ENCODE measurements at regions not wholly inside any gene's neighbourhood (a gene's known extent, or its start where the extent isn't known, plus 50 kb on each side); places are given as distances from the start of the nearest gene placed in this dataset.

DNA sequence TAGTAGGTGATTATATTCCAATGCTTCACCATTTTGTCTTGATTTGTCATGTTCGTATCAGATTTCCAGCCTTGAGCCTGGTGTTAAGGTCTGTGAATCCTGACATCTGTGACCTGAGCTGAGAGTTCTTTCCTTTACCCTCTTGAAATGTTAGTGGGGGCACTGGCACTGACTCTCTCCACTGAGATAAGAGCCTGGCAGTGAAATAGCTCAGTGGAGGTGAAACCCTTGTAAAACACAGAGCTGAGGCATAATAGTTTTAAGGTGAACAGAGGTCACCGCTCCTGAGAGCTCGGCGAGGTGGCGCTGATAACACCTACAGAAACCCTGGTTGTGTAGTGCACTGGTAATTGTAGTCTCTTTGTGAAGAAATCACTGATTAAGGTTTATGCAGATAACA, 748.2 kb downstream of the DIAPH3 start:
- ATAC-seq (peak in 3 of 4 donors; percentile 24 to 78 (median 69)), DNase-seq (no peak)
- WGBS, 4 donors, result 51 to 71% (median 63%) methylated on average over 5 of the region's 5 CpGs
- TF ChIP-seq, protein P1, sequence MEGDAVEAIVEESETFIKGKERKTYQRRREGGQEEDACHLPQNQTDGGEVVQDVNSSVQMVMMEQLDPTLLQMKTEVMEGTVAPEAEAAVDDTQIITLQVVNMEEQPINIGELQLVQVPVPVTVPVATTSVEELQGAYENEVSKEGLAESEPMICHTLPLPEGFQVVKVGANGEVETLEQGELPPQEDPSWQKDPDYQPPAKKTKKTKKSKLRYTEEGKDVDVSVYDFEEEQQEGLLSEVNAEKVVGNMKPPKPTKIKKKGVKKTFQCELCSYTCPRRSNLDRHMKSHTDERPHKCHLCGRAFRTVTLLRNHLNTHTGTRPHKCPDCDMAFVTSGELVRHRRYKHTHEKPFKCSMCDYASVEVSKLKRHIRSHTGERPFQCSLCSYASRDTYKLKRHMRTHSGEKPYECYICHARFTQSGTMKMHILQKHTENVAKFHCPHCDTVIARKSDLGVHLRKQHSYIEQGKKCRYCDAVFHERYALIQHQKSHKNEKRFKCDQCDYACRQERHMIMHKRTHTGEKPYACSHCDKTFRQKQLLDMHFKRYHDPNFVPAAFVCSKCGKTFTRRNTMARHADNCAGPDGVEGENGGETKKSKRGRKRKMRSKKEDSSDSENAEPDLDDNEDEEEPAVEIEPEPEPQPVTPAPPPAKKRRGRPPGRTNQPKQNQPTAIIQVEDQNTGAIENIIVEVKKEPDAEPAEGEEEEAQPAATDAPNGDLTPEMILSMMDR (IDR thresholded peaks at IDR 0.05), result no peak
- peaks cover 0 to 5% (median 0%) of the 10 kb centered on the region in 12 donors for H3K4me1 ChIP-seq
- H3K9me3 ChIP-seq, result no peaks in the 10 kb centered on the region
- no peaks in the 10 kb centered on the region for H3K36me3 ChIP-seq
- no peaks in the 10 kb centered on the region for H3K27me3 ChIP-seq
- intact Hi-C loops (cut with DNase I), result no loop called here
- H3K27ac ChIP-seq, result no peak overlapping the region
- H3K4me3 ChIP-seq, result no peak overlapping the region

DNA sequence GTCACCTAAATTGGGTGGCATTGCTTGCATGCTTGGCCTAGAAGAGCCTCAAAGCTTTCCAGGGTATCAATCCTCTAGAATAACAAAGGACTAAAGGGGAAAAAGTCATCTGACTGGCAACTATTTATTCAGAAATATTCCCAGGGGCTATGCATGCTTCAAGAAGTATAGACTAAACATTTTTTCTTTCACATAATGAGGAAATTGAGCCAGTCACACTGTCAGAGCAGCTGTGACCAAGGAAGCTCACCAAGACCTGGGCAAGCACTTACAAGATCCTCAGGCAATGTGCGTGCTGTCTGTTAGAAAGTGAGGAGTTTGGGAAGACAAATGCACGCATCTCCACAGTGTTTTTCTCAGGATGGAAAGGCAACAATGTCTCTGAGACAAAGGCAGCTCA, 747.2 kb downstream of the DIAPH3 start:
- DNase-seq, result no peak
- H3K27ac ChIP-seq, result no peak overlapping the region
- 92 to 99% (median 96%) methylated on average over 2 of the region's 2 CpGs for WGBS, 4 donors

DNA sequence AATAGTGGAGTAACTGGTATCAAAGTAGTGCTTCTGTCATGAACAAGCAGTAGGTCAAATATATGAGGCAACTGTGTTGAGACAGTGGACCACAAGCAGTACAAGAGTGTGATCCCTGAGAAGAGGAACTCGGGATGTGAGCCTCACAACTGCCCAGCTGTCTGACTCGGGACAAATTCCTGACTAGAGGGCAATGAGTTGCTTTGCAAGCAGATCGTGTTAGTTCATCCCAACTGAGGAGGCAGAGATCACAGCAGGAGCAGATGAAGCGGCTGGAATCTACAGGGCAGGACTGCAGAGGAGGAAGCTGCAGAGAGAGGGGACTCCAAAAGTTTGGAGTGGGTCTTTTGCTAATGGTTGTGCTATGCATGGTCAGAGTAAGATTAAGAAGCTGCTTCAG, 741.1 kb downstream of the DIAPH3 start:
- Histone ChIP-seq H3K27me3 (no peaks in the 10 kb centered on the region), H3K4me1 (peaks cover 0 to 13% (median 0%) of the 10 kb centered on the region in 12 donors), H3K9me3 (peaks cover 0 to 7% (median 0%) of the 10 kb centered on the region in 12 donors), H3K27ac (no peak overlapping the region), H3K36me3 (no peaks in the 10 kb centered on the region), H3K4me3 (no peak overlapping the region)
- TF ChIP-seq, protein P1 (IDR thresholded peaks at IDR 0.05), result no peak
- no peak for TF ChIP-seq POLR2A (IDR thresholded peaks at IDR 0.05)
- intact Hi-C loops (cut with DNase I), result no loop called here
- WGBS, 4 donors, result 66 to 83% (median 79%) methylated on average over 4 of the region's 4 CpGs
- DNase-seq (no peak), ATAC-seq (no peak)

More for the DNA sequence above, 747.2 kb downstream of the DIAPH3 start:
- H3K4me3 ChIP-seq, result no peak overlapping the region
- intact Hi-C loops (cut with DNase I), result no loop called here
- peaks cover 0 to 5% (median 0%) of the 10 kb centered on the region in 12 donors for H3K4me1 ChIP-seq
- TF ChIP-seq, protein P1 (IDR thresholded peaks at IDR 0.05), result no peak
- no peak for TF ChIP-seq POLR2A (IDR thresholded peaks at IDR 0.05)
- no peak for ATAC-seq
- H3K9me3 ChIP-seq, result no peaks in the 10 kb centered on the region
- H3K27me3 ChIP-seq, result no peaks in the 10 kb centered on the region
- no peaks in the 10 kb centered on the region for H3K36me3 ChIP-seq

DNA sequence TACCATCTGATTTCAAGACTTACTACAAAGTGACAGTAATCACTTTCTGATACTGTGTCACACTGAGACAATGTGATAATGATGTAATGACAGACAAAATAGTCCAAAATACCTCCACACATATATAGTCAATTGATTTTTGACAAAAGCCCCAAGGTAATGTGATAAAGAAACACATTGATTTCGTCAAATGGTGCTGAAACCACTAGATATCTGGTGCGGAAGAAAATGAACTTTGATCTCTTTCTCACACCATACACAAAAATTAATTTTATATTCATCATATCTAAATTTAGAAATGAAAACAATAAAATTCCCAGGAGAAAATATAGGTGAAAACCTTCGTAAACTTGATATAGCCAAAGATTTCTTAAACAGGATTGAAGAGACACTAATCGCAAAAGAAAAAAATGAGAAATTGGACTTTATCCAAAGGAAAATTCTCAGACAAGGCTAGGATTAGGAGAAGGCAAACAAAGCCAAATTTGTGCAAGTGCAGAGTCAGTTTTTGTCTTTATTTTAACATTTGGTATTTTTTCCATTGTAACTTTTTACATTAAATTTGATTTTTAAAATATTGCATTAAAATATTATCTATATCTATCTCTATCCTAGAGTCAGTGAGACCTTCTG, 739.9 kb downstream of the DIAPH3 start:
- TF ChIP-seq POLR2A (IDR thresholded peaks at IDR 0.05), result no peak
- TF ChIP-seq, protein P1 (IDR thresholded peaks at IDR 0.05), result no peak
- WGBS, 4 donors, result 59 to 71% (median 65%) methylated on average over 4 of the region's 4 CpGs
- intact Hi-C loops (cut with DNase I), result no loop called here
- no peaks in the 10 kb centered on the region for H3K36me3 ChIP-seq
- no peak overlapping the region for H3K4me3 ChIP-seq
- no peak for ATAC-seq
- no peak for DNase-seq
- H3K27me3 ChIP-seq, result no peaks in the 10 kb centered on the region
- H3K27ac ChIP-seq, result peak overlapping the region in 1 of 12 donors; percentile 3
- H3K4me1 ChIP-seq, result peaks cover 0 to 13% (median 0%) of the 10 kb centered on the region in 12 donors
- peaks cover 0 to 7% (median 0%) of the 10 kb centered on the region in 12 donors for H3K9me3 ChIP-seq

Measured in heart left ventricle (tissue), 16 donors.